Fibroblast of the conjunctiva (primary cell): ENCODE measurements at regions not wholly inside any gene's neighbourhood (a gene's known extent, or its start where the extent isn't known, plus 50 kb on each side); places are given as distances from the start of the nearest gene placed in this dataset.
"Not testable (repeated sequence)": the region's sequence is repeated elsewhere in the genome, so short reads cannot be mapped to it uniquely, and the experiment has no call there.

ENCODE experiments used
- DNase-seq: peaks from one replicate; pipeline ENCODE4 v3.0.0-alpha.2; 2010; ENCODE audit warnings: low read depth

DNA sequence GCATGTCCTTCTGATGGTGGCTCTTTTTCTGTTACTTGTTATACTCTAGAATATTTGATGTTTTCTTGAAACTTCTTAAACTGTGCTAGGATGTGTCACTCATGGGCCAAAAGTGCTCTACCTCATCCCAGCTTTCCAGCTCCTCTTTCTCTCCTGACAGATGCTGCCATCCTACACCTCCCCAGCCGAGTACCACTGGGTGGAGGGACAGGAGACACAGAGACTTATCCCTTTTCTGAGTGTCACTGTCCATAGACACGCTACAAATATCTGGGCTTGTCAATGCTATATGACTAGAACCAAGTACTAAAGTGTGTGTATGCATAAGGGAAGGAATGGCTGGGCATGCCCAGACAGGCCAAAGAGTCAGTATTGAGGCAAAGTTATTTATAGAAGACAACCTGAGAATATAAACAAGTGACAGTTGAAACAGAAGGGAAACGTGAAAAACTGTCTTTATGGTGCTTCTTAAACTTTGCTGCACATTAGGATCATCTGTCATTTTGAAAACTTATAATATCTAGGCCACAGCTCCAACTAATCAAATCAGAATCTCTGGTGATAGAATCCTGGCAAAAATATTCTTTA, 188.0 kb downstream of the CARTPT start:
- DNase-seq: no peak

DNA sequence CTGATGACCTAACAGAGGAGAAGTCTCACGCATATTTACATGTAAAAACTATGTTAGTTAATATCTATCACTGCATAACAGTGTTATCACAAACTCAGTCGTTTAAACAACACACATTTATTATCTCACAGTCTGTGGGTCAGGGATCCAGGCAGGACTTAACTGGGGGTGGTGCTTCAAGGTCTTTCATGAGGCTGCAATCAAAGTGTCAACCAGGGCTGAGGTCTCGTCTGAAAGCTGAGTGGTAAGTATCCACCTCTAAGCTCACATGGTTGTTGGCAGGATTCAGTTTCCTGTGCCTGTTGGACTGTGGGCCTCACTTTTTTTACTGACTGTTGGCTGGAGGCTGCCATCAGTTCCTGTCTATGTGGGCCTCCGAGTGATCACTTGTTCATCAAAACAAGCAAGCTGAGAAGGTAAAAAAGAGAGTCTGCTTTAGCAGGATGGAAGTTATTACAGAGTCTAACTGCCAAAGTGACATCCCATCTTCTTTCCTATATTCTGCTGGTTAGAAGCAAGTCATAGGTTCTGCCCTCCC, 188.6 kb downstream of the CARTPT start:
- DNase-seq: no peak

GRCh38 chr5:71910741-71911140, 191.7 kb downstream of the CARTPT start:
- no peak for DNase-seq

GRCh38 chr5:71912021-71912420, 192.9 kb downstream of the CARTPT start:
- no peak for DNase-seq

DNA sequence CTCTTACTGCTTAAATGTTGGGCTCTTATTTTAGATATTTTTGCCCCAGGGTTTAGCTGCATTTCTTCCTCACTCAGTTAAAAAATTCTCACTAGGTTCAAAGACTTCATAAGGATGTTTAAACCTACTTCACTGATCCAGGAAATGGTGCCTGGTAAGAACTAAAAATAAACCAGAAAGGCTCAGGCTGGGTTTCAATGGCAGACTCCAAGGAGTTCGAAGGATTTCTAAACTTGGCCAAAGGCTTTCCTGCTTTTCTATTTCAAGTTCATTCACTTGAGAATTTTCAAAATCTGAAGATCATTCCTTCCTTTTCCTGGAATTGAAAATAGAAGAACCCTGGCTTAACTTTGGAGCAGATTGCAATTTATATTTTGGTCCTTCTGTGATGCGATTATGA, 193.0 kb upstream of the MAP1B start:
- DNase-seq: no peak

DNA sequence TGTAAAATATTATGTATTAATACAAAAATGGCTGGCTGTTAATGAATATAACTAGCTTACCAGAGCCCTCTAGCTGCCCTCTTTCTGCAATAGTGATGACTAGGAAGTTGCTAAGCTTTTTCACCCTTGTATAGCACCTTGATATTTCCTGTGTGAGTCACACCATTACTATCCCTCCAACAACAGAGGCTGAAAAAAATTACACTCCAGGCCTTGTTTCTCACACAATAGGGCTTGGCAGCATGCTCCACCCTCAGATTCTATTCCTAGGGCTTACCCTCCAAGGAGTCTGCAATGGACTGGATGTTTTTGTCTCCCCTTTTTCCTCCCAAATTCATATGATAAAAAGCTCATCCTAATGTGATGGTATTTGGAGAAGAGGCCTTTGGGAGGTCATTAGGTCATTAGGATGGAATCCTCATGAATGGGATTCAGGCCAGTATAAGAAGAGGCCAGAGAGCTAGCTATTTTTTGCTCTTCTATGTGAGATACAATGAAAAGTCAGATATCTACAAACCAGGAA, 184.6 kb upstream of the MAP1B start:
- peak; percentile 13 for DNase-seq

GRCh38 chr5:71923755-71924154, 183.5 kb upstream of the MAP1B start:
- DNase-seq: no peak

GRCh38 chr5:71924325-71924724, 182.9 kb upstream of the MAP1B start:
- DNase-seq: no peak

DNA sequence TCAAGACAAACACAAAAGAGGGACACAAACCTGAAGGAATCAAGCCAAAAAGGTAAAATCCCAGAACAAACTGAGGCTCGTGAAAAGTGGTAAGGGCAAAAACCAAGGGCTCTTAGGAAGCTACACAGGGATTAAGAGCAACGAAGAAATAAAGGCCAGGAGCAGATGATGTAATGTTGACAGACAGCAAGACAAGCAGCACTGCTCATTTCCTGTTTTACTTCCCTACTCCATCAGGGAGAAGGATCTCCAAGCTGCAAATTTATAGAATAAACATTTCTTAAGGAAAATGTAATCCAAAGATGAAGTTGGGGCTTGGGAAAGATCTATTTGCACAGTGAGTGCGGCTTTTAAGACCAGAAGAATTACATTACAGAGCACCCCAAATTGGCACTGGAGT, 182.3 kb upstream of the MAP1B start:
- peak; percentile 20 for DNase-seq

DNA sequence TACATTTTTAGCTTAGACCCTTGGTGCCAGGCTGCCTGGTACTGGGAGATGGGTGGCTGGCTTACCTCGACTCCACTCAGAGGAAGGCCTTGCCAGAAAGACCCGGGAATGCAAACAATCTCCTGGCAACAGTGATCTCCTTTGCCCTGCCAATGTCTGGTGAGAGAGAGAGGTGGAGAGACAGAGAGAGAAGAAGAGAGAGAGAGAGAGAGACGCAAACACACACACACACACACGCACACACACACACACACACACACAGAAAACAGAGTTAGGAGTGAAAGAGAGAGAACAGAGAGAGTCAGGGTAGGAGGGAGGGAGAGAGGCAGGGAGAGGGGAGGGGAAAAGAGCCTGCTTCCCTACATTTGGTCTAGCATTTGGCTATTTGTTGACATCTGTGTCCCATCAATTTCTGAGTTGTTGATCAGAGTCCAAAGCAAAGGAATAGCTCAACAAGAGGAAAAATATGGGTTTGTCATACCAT, 181.6 kb upstream of the MAP1B start:
- no peak for DNase-seq

- DNase-seq: no peak
Observed at GRCh38 chr5:71929003-71929402, 178.3 kb upstream of the MAP1B start.

GRCh38 chr5:71930554-71930953, 176.7 kb upstream of the MAP1B start:
- not testable (repeated sequence) for DNase-seq

- DNase-seq: no peak
Observed at GRCh38 chr5:71932131-71932654, 175.1 kb upstream of the MAP1B start.

- peak; percentile 17 for DNase-seq
Observed at GRCh38 chr5:71932655-71933338, 174.5 kb upstream of the MAP1B start.

DNA sequence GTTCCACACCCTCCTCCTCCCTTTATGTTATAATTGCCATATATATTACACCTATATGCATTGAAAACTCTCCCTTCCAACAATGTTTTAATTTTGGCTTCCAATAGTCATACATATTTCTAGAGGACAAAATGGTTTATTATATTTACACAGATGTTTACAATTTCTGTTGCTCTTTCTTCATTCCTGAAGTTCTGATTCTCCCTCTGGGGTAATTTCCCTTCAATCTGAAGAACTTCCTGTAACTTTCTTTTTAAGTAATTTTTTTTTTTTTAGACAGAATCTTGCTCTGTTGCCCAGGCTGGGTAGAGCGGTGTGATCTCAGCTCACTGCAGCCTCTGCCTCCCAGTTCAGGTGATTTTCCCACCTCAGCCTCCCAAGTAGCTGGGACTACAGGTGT, 173.0 kb upstream of the MAP1B start:
- DNase-seq: no peak

DNA sequence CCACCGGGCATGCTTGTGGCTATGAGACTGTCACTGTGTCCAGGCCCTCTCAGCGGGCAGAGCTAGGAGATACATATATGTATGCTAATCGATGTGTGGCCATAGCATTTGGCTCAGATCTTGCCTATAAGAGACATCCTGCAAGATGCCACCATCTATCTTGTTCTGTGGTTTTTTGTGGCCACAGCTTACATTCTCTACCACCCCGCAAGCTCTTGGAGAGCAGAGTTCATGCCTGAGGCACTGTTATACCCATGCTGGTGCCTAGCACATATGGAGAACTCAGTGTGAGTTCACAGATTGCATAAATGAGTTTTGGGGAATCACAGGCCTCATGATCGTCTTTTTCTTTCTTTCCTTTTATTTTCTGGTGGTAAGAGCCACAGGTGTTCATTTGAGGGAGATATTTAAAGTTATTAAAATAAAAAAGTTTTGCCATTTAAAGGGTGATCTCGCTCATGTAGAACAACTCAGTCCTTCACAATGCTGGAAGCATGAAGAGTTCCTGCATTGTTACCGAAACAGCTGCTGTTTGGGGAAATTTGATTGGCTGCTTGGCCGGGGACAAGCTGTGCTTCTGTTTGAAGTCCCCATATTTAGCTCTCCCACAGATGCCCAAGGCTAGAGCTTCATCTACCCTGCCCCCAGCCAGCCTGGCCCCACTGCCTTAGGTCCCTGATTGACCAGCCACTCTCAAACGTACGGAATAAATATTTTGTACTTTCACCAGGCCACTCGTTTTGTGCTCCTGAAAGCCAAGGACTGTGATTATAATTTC, 169.2 kb upstream of the MAP1B start:
- DNase-seq: no peak

- DNase-seq: no peak
Observed at GRCh38 chr5:71938895-71939294, 168.4 kb upstream of the MAP1B start.

DNA sequence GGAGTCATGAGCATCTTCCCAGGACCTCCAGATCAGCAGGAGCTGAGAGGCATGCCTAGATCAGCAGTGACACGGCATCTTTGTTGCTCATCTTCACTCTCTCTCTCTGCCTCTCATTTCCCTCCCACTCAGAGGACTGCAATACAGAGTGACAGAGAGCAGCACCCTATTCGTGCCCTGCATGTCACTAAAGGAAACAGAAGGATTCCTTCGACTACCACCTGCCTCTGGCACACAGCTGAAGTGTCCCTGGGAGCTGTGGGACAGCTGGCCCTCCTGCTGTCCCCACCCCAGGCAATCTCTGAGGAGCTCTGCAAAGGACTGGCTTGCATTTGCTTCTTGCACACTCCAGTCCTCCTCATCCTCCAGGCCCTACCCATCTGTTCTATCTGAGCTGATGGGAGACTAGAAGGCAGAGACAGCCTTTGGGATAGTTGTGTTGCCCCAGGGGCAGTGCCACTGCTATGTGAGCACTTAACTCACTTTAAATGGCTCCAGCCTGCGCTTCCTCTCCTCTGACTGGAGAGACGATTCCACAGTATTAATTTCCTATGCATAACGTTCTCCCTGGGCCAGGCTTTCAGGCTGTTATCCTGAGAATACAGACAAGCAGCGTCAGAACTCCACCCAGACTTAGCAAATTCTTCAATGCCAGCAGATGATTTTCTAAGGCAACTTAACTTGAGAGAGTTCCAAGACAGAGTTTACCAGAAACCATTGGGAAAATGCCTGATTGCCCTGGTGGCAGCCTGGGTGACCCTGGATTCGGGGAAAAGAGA, 167.6 kb upstream of the MAP1B start:
- DNase-seq: no peak

DNA sequence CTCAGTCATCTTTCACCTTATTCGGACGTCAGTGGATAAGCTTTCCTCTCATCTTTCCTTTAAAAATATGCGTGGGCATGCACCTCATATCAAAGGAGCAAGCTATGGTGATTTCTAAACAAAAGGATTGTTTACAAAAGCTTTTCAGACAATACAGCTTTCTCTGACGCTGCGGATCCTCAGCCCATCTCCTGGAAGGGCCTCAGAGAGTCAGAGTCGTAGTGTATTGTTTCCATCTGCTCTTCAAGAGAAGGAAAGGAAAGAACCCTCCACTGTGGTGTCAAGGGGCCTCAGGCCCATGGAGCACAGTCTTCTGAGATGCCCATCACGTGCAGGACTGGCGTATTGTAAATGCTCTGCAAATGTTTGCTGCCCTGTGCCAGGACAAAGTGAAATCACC, 163.4 kb upstream of the MAP1B start:
- no peak for DNase-seq

DNA sequence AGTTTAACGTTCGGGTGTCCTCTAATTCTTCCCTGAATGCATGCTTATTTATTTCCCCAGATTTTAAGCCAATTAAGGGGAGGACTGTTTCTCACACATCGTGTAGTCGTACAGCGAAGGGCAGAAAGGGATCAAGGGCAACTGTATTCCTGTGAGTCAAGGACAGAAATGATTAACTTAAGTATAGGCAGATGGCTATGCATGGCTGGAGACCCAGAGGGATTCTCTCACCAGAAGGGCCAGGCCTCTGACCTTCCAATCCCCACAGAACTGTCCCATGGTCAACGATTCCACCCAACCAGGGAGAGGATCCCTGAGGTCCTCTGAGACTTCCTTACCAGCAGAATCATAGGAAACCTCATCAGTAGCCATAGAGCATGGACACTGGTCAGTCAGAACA, 161.8 kb upstream of the MAP1B start:
- DNase-seq: no peak

DNA sequence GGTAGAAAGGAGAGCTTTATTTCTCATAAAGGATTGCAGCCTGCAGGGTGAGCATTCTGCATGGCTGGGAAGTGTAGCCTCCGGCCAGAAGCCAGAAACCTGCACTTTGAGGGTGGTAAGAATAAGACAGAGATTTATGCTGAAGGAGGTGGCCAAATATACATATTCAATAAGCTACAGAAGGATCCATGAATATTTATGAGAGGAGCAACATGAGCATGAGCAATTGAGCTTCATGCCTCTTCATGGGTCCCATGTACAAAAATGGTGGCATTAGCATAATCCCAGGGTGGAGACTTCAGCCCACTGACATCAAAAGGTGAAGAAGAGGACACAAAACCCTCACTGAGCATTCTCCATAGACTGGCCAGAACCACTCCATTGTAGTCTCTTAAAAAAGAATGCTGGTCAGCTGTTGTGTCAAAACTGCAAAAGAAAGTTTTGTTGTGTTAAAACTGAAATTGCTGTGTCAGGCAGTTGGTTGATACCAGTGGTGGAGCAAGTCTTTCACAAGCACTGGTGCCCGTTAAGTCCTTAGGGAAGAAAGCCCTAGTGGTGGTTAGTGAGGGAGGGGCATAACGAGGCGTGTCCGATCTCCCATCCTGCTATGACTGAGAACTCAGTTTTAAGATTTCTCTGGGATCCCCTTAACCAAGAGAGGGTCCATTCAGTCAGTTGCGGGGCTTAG, 160.8 kb upstream of the MAP1B start:
- no peak for DNase-seq
